HCT116 (cell line): ENCODE measurements at regions not wholly inside any gene's neighbourhood (a gene's known extent, or its start where the extent isn't known, plus 50 kb on each side); places are given as distances from the start of the nearest gene placed in this dataset.

ENCODE experiments used
- ATAC-seq: fragments of 200-7000 bp; cut with Tn5 transposase; 2 replicates; pipeline ENCODE4 v1.9.1; 2020; ENCODE audit warnings: mild to moderate bottlenecking, moderate library complexity
- BruUV-seq: library from RNA; stranded (reverse); fragments of 400-500 nt; replicated peaks from 2 replicates; lab custom pipeline; 2021; lab: Mats Ljungman, UMichigan
- CTCF ChIA-PET: fragments of 300-600 bp; sonication (Branson Sonifier 250); formaldehyde crosslinking; loops from one replicate; lab custom pipeline; 2021; ENCODE audit warnings: antibody characterized with exemption; lab: Charles Lee
- POLR2A ChIA-PET: fragments of 300-600, 350-600 bp; sonication (Branson Sonifier 250); formaldehyde crosslinking; loops from one replicate; lab custom pipeline; 2021; ENCODE audit warnings: antibody characterized with exemption; lab: Charles Lee
- RAD21 ChIA-PET, 2 experiments: fragments of 300-600 bp; sonication (Branson Sonifier 250); formaldehyde crosslinking; loops; one replicate each; lab custom pipeline; 2023; ENCODE audit warnings: low total read pairs in 2 of 2; ENCODE audit not compliant: uncharacterized antibody in 2 of 2, unreplicated experiment in 2 of 2, low non-redundant PET in 1 of 2; lab: Charles Lee
- DNase-seq: peaks from one replicate; pipeline ENCODE4 v3.0.0-alpha.2; 2010; ENCODE audit warnings: low read depth, low spot score
- H2AFZ ChIP-seq: fragments of 200-600 bp; shearing (Covaris generic), sonication (generic); 2 replicates; pipeline ENCODE4 v1.6.1; 2017; ENCODE audit warnings: low read depth, mixed run types, mixed read lengths, antibody characterized with exemption, low read length; ENCODE audit not compliant: poor library complexity, severe bottlenecking
- H3K27ac ChIP-seq: 2 replicates; pipeline ENCODE4 v1.5.1; 2012; ENCODE audit warnings: low read depth, low read length
- H3K27me3 ChIP-seq: fragments of 200-600 bp; sonication (generic); 2 replicates; pipeline ENCODE4 v1.6.1; 2016; ENCODE audit warnings: mixed run types, low read length, mixed read lengths; ENCODE audit not compliant: insufficient read depth
- H3K36me3 ChIP-seq, 2 experiments: fragments of 200-500 bp in 1 of 2; fragments of 200-600 bp in 1 of 2; sonication (Bioruptor generic) in 1 of 2; sonication (generic) in 1 of 2; 2 replicates each; pipeline versions ENCODE4 v1.5.1 to v1.6.1; 2014 to 2016; ENCODE audit warnings: low read length in 2 of 2, inconsistent platforms in 1 of 2, mixed read lengths in 1 of 2, mixed run types in 1 of 2; ENCODE audit not compliant: insufficient read depth in 2 of 2, control insufficient read depth in 1 of 2
- H3K4me1 ChIP-seq, 2 experiments: fragments of 200-600 bp in 1 of 2; sonication (generic) in 1 of 2; 2 replicates each; pipeline versions ENCODE4 v1.5.1 to v1.6.1; 2012 to 2017; ENCODE audit warnings: low read length in 2 of 2, inconsistent platforms in 1 of 2, mild to moderate bottlenecking in 1 of 2, mixed read lengths in 1 of 2, mixed run types in 1 of 2, moderate library complexity in 1 of 2; ENCODE audit not compliant: insufficient read depth in 2 of 2, control insufficient read depth in 1 of 2
- H3K4me2 ChIP-seq: fragments of 200-600 bp; sonication (generic); 2 replicates; pipeline ENCODE4 v1.6.1; 2017; ENCODE audit warnings: mixed run types, low read length, mixed read lengths
- H3K4me3 ChIP-seq, 2 experiments: fragments of 200-600 bp in 1 of 2; sonication (generic) in 1 of 2; replicated peaks in 1 of 2; 2 replicates each; pipeline ENCODE4 v1.5.1; 2011 to 2016; ENCODE audit warnings: low read length in 2 of 2, control low read depth in 1 of 2, low read depth in 1 of 2, mild to moderate bottlenecking in 1 of 2, mixed read lengths in 1 of 2, mixed run types in 1 of 2
- H3K79me2 ChIP-seq: fragments of 200-600 bp; sonication (generic); 2 replicates; pipeline ENCODE4 v1.6.1; 2017; ENCODE audit warnings: mild to moderate bottlenecking, mixed run types, low read length, moderate library complexity, mixed read lengths; ENCODE audit not compliant: insufficient read depth
- H3K9ac ChIP-seq: fragments of 200-600 bp; sonication (generic); 2 replicates; pipeline ENCODE4 v1.6.1; 2016; ENCODE audit warnings: low read length, mixed read lengths
- H3K9me2 ChIP-seq: fragments of 200-600 bp; sonication (generic), shearing (Covaris generic); 2 replicates; pipeline ENCODE4 v1.6.1; 2017; ENCODE audit warnings: mixed run types, mild to moderate bottlenecking, moderate library complexity; ENCODE audit not compliant: insufficient read depth
- H3K9me3 ChIP-seq, 2 experiments: fragments of 200-500 bp in 1 of 2; fragments of 200-600 bp in 1 of 2; sonication (Bioruptor generic) in 1 of 2; sonication (generic) in 1 of 2; 2 replicates each; pipeline ENCODE4 v1.6.1; 2014 to 2017; ENCODE audit warnings: low read length in 2 of 2, mixed read lengths in 2 of 2, inconsistent platforms in 1 of 2, low read depth in 1 of 2, mild to moderate bottlenecking in 1 of 2, mixed run types in 1 of 2, moderate library complexity in 1 of 2; ENCODE audit not compliant: control insufficient read depth in 1 of 2, insufficient read depth in 1 of 2
- H4K20me1 ChIP-seq: fragments of 200-600 bp; sonication (generic), shearing (Covaris generic); 2 replicates; pipeline ENCODE4 v1.6.1; 2017; ENCODE audit warnings: mixed run types, mild to moderate bottlenecking, moderate library complexity; ENCODE audit not compliant: insufficient read depth
- CBX3 ChIP-seq: IDR thresholded peaks from 2 replicates; pipeline ENCODE4 v1.6.1; 2012; ENCODE audit warnings: low read depth
- EGR1 ChIP-seq: IDR thresholded peaks from 2 replicates; pipeline ENCODE4 v1.6.1; 2012; ENCODE audit warnings: low read depth
- EZH2 ChIP-seq: fragments of 200-600 bp; sonication (generic); IDR thresholded peaks from 2 replicates; pipeline ENCODE4 v1.6.1; 2017; ENCODE audit warnings: antibody characterized with exemption, mixed run types
- POLR2A ChIP-seq: IDR thresholded peaks from 2 replicates; pipeline ENCODE4 v1.7.0; 2011; ENCODE audit warnings: borderline replicate concordance; ENCODE audit not compliant: insufficient read depth, insufficient read length; ENCODE audit errors: extremely low read depth
- RAD21 ChIP-seq: IDR thresholded peaks from 2 replicates; pipeline ENCODE4 v1.6.1; 2012; ENCODE audit warnings: low read depth, mild to moderate bottlenecking
- SIN3A ChIP-seq: IDR thresholded peaks from 2 replicates; pipeline ENCODE4 v1.6.1; 2012; ENCODE audit warnings: low read depth
- TCF7L2 ChIP-seq: IDR thresholded peaks from 2 replicates; pipeline ENCODE4 v1.7.0; 2011; ENCODE audit warnings: borderline replicate concordance, inconsistent platforms; ENCODE audit not compliant: insufficient read depth, insufficient read length; ENCODE audit errors: extremely low read depth
- YY1 ChIP-seq: IDR thresholded peaks from 2 replicates; pipeline ENCODE4 v1.6.1; 2011; ENCODE audit warnings: low read length, low read depth, moderate library complexity, mild to moderate bottlenecking; ENCODE audit not compliant: insufficient replicate concordance; ENCODE audit errors: extremely low read depth
- ZNF274 ChIP-seq: fragments of 200-500 bp; sonication (Bioruptor generic); IDR thresholded peaks from 2 replicates; pipeline ENCODE4 v1.6.1; 2014; ENCODE audit warnings: mild to moderate bottlenecking, low read depth, low read length, inconsistent platforms
- intact Hi-C: fragments of 100-400 bp; cut with micrococcal nuclease; formaldehyde crosslinking; loops from 2 replicates; pipeline ENCODE4 v1.10.0; 2022
- TF ChIP-seq, protein P1 (sequence below): IDR thresholded peaks from 2 replicates; pipeline ENCODE4 v1.6.1; 2012; ENCODE audit warnings: low read depth
- TF ChIP-seq, protein P2 (sequence below), 3 experiments: fragments of 200-600 bp in 1 of 3; sonication (generic) in 1 of 3; IDR thresholded peaks in 2 of 3; conservative IDR thresholded peaks in 1 of 3; 2 replicates each; pipeline ENCODE4 v1.5.1; 2012 to 2017; ENCODE audit warnings: low read depth in 2 of 3, low read length in 2 of 3, antibody characterized with exemption in 1 of 3, borderline replicate concordance in 1 of 3, control low read depth in 1 of 3, mild to moderate bottlenecking in 1 of 3, mixed read lengths in 1 of 3, mixed run types in 1 of 3, moderate library complexity in 1 of 3; ENCODE audit not compliant: insufficient read depth in 1 of 3

DNA sequence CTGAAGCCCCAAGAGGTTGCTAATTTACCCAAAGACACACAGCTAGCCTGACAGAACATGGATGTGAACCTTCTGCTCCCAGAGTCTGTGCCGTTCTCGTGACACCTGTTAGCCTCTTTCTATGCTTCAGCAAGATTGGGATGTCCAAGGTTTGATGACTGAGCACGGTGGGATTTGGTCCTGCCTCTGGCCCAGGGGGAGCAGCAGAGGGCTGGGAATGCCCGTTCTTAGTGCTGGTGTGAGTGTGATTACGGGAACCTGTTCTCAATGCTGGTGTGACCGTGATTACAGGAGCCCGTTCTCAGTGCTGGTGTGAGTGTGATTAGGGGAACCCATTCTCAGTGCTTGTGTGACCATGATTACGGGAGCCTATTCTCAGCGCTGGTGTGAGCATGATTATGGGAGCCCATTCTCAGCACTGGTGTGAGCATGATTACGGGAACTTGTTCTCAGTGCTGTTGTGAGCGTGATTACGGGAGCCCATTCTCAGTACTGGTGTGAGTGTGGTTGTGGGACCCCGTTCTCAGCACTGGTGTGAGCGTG lies 67.3 kb upstream of the SNTG2 start:
- Histone ChIP-seq H3K9me3 (no peaks in the 10 kb centered on the region), H4K20me1 (no peaks in the 10 kb centered on the region), H3K27ac (no peak overlapping the region), H3K27me3 (peaks cover 55% of the 10 kb centered on the region), H3K79me2 (no peaks in the 10 kb centered on the region), H3K4me2 (no peak overlapping the region), H3K9ac (no peak overlapping the region), H3K9me2 (no peaks in the 10 kb centered on the region), H3K4me1 (no peaks in the 10 kb centered on the region), H2AFZ (no peak overlapping the region), H3K4me3 (no peak overlapping the region), H3K36me3 (no peaks in the 10 kb centered on the region)
- no peak for ATAC-seq
- TF ChIP-seq TCF7L2 (no peak), RAD21 (no peak), EZH2 (no peak), YY1 (no peak), SIN3A (no peak), POLR2A (no peak), CBX3 (no peak), EGR1 (no peak), ZNF274 (no peak)
- TF ChIP-seq, protein P1, sequence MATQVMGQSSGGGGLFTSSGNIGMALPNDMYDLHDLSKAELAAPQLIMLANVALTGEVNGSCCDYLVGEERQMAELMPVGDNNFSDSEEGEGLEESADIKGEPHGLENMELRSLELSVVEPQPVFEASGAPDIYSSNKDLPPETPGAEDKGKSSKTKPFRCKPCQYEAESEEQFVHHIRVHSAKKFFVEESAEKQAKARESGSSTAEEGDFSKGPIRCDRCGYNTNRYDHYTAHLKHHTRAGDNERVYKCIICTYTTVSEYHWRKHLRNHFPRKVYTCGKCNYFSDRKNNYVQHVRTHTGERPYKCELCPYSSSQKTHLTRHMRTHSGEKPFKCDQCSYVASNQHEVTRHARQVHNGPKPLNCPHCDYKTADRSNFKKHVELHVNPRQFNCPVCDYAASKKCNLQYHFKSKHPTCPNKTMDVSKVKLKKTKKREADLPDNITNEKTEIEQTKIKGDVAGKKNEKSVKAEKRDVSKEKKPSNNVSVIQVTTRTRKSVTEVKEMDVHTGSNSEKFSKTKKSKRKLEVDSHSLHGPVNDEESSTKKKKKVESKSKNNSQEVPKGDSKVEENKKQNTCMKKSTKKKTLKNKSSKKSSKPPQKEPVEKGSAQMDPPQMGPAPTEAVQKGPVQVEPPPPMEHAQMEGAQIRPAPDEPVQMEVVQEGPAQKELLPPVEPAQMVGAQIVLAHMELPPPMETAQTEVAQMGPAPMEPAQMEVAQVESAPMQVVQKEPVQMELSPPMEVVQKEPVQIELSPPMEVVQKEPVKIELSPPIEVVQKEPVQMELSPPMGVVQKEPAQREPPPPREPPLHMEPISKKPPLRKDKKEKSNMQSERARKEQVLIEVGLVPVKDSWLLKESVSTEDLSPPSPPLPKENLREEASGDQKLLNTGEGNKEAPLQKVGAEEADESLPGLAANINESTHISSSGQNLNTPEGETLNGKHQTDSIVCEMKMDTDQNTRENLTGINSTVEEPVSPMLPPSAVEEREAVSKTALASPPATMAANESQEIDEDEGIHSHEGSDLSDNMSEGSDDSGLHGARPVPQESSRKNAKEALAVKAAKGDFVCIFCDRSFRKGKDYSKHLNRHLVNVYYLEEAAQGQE = no peak
- TF ChIP-seq, protein P2, sequence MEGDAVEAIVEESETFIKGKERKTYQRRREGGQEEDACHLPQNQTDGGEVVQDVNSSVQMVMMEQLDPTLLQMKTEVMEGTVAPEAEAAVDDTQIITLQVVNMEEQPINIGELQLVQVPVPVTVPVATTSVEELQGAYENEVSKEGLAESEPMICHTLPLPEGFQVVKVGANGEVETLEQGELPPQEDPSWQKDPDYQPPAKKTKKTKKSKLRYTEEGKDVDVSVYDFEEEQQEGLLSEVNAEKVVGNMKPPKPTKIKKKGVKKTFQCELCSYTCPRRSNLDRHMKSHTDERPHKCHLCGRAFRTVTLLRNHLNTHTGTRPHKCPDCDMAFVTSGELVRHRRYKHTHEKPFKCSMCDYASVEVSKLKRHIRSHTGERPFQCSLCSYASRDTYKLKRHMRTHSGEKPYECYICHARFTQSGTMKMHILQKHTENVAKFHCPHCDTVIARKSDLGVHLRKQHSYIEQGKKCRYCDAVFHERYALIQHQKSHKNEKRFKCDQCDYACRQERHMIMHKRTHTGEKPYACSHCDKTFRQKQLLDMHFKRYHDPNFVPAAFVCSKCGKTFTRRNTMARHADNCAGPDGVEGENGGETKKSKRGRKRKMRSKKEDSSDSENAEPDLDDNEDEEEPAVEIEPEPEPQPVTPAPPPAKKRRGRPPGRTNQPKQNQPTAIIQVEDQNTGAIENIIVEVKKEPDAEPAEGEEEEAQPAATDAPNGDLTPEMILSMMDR (IDR thresholded peaks at IDR 0.05 in 2 of 3, conservative IDR thresholded peaks at IDR 0.05 in 1 of 3; ENCODE audit: borderline replicate concordance in 1 of 3, insufficient read depth in 1 of 3, low read depth in 2 of 3, low read length in 2 of 3) = no peak
- intact Hi-C loops = no loop called here
- BruUV-seq = no TSS peak
- RAD21 ChIA-PET = no interaction called here
- POLR2A ChIA-PET = no interaction called here
- no peak for DNase-seq
- CTCF ChIA-PET = no interaction called here
